ENCODE measurements at regions not wholly inside any gene's neighbourhood (a gene's known extent, or its start where the extent isn't known, plus 50 kb on each side); places are given as distances from the start of the nearest gene placed in this dataset.

DNA sequence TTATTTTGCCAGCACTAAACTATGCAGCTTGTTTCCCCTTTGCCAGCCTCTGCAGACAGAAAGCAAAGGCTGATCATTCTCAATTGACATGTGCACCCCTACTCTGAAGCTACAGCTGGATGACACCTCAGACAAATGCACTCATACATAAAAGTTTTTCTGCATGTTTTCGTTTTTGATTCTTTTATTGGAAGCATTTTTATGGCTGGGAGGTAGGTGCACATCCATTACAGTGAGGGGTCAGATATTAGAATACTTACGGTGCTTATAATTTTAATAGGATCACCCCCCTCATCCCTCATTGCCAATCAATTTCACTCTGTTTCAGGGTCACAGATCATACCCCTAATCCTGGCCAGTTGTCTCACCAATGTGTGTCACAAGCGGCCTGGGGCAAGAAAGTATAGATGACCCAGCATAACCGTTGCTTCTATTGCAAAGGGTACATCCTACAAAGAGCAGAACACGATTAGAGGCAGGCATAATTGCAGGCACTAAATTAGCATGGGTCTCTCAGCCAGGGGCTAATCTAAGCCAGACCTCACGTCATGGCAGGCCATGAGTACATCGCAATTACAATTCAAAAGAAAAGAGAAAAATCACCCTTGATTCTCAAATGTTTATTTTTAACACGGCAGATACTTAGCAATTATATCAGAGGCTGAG is 89.5 kb upstream of the SOX9 start:
- no peak for DNase-seq (ENCODE audit: low spot score)

DNA sequence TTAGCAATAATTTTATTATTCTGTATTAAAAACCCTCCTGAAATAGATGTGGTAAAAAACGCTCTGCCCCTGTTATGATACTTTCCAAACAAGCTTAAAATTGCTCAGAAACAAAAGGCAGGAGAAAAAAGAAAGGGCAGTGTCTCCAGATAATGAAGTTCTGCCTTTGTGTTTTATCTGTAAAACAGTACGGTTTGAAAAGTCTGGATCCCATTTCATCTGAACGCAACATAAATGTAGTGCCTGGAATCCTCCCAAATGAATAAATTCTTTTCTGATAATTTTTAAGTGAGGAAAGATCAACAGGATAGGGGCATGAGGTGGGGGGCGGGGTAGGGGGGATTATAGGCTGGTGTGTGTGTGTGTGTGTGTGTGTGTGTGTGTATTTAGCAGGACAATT is 87.5 kb upstream of the SOX9 start:
- DNase-seq (ENCODE audit: low spot score), result no peak

DNA sequence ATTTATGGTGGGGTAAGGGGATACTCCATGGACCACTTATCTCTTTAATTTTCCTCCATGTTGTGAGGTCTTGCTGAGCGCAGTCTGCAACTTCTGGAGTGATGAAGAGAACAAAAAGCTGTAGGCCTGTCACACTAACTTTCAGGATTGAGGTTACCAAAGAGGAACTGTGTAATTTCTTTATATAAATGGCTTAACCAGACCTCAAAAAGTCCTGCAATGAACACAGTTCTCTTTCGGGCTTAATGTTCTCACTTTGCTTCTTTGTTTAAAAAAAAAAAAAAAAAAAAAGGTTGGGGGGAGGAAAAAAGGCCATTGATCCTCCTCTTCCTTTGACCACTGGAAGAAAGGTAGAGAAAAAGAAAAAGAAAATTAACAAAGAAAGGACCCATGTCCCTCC is 86.8 kb upstream of the SOX9 start:
- DNase-seq (ENCODE audit: low spot score), result no peak

DNA sequence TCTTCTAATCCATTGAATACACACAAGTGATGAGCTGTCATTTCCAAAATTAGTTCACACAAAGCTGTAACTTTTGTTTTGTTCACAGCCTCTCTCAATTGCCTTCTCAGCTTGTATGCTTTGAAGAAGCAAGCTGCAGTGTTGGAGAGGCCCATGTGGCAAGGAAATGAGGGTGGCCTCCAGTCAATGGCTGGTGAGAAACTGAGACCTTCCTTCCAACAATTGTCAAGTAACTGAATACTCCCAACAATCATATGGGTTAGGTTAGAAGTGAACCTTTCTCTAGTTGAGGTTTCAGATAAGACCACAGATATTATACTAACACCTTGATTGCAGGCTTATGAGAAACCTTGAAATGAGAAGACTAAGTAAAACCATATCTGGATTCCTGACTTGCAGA is 82.4 kb upstream of the SOX9 start:
- DNase-seq (ENCODE audit: low spot score), result no peak

DNA sequence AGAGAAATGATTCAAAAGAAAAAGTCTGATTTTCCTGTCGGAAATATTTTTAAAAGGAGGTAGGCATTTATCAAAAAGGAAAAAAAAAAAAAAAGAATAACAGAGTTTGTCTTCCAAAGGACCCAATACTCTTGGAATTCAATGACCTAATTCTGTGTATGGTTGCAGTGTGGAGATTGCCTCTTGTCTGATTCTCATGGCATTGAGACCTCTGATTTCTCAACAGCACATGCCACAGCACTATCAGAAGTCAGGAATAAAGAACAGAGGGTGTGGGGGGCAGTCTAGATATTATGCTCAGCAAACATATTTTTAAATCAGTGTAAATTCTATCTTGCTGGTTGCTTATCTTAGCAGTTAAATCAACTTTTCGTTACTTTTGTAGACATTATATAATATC is 81.3 kb upstream of the SOX9 start:
- no peak for DNase-seq (ENCODE audit: low spot score)

DNA sequence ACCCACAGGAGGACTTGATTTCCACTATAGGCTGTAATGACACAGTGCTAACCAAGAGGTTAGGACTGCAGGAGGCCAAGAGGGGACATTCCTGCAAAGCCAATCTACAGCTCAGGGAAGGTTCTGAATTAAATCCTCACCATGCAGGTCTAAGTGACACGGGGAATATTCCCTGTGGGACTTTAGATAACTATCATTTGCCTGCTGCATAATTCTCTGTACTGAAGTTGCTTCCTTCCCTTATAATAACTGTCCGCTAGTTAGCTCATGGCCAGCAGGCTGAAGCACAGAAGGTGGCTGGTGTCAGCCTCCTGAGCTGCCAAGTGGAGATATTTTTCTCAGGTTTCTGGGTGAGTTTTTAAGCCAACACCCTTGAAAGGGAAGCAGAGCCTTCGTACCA is 74.6 kb upstream of the SOX9 start:
- DNase-seq (ENCODE audit: low spot score), result no peak

DNA sequence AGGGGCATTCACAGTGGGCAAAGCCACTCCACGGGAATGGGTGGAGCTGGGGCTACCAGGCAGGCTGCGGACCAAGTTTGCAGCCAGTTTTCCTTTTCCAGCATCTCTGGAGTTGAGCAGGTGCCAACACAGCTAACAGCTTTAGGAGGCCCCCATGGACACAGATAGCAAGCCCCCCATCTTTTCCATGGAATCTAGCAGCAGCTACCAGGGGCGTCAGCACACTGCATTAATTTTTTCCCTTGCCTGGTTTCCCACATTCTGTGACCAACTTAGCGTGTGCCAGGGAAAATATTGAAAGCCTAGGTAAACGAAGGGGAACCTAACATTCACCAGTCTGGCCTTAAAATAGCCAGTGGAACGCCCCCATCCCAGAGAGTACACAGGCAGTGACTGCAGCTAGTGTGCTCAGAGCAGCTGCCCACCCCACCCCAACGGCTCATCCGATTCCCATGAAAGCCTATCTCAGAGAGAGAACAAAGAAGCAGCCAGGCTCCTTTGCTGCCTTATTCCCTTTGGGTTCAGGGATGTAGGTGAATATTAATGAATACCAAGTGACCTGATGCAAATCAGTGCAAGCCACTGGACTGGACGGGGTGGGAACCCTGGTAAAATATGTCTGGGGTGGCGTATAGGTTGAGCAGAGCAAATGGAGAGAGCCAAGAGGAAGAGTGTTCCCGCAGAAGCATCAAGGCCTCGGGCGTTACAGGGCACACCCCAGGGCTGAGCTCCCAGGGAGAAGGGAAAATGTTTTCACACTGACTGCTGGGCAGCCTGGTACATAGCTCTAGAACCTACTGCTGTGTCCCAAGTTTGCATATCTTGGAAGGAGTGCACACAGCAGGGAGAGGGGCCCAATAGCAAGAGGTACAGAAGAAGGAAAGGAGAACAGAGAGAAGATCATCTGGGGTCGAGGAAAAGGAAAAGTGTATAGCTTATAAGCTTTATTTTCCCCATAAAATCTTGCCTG is 73.9 kb upstream of the SOX9 start:
- DNase-seq (ENCODE audit: low spot score), result no peak

DNA sequence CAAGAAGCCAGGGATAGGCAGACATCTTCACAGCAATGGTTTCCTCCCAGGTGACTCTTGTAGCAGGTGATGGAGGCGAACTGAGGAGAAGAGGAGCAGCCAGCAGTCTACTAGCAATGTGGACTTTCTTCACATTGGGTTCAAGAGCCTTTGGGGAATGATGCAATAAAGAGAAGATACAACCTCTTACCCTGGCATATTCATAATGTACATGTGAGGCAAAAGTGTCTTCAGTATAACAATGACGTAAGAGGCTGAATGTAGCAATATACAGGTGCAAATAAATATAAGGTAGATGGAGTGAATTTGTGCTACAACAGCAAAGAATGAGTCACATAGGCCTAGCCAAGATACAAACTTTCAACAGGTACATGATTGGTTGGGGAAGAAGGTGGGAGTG is 70.9 kb upstream of the SOX9 start:
- no peak for DNase-seq (ENCODE audit: low spot score)

- no peak for DNase-seq (ENCODE audit: low spot score)
These were observed 67.8 kb upstream of the SOX9 start for GRCh38 chr17:72053036-72053435.

GRCh38 chr17:72053449-72053848 is 67.4 kb upstream of the SOX9 start:
- no peak for DNase-seq (ENCODE audit: low spot score)

- no peak for DNase-seq (ENCODE audit: low spot score)
These were observed 64.7 kb upstream of the SOX9 start for GRCh38 chr17:72056155-72056554.

DNA sequence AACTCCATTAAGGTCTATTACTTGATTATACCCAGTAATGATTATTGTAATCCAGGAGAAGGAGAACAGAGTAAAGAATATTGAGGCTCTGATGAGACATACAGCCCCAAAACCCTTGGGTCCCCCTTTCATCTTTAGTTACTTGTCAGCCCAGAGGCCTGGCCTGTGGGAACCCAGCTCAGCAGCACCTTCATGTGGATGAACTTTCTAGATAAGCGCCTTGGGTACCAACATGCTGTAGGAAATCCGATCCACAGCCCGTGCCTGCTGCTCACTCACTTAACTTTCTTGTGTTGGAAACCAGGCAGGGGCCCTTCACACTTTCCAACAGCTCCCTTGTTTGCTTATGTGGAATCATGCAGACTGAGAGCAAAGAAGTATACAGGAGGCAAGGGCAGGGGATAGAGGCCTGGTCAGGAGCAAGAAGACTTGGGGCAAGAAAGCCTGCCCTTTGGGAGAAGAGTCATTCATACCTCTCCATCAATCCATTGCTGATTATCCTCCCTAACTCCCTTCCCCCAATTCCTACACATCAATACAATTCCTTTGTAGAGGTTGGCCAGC is 64.0 kb upstream of the SOX9 start:
- no peak for DNase-seq (ENCODE audit: low spot score)

DNA sequence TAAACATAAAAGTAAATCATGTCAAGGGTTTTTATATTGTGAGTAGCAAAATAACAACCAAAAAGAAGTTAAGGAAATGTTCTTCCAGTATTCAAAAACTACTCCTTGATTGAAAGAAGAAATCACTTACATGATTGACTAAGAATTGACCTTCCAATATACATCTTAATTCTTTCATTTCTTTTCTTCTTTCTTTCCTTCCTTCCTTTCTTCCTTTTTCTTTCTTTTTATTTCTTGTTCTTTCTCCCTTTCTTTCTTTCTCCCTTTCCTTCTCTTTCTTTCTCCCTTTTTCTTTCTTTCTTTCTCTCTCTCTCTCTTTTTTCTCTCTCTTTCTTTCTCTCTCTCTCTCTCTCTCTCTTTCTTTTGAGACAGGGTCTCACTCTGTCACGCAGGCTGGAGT is 60.7 kb upstream of the SOX9 start:
- no peak for DNase-seq (ENCODE audit: low spot score)

DNA sequence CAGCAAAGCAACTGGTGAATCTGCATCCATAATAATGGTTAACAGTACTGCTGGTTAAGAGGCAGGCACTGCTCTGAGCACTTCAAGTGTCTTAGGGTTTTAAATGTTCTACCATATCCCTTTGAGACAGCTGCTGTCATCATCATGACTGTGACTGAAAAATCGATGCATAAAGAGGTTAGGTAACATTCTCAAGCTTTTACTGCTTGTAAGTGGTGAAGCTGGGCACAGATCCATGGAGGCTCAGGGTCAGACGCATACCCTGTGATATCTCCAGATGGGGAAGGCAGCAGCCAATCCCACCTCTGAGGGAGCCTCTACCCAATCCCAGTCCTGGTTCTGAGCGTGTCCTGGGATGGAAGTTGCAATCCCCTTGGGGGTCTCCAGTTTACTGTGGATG is 57.6 kb upstream of the SOX9 start:
- no peak for DNase-seq (ENCODE audit: low spot score)

DNA sequence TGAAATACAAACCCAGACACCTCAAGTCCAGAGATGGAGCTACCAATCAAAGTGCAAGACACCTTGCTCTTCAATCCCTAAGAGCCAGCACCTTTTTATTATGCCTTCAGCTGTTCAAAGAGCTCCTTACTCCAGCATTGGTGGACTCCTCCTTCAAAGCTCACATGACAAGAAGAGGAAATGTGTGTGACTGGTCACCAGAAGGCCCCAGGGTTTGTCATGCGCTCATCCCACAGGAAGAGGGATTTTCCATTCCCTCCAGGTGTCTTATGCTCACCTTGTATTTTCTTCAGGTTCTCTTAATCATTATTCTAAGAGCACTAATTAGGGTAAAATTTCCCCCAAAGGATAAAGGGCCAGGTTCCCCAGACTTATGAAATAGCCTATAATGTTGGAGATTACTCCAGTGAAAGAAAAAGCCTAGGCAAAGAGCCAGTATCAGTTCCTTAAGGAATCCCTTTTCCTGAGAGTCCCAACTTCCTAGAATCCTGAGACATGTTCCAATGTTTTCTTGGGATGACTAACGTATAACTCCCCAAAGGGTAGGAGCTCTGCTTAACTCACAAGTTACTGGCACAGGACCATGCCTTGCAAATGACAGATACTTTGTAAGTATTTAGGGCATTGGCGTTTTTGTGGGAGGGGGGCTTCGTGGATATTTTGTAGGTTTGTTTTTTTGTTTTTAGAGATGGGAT is 56.9 kb upstream of the SOX9 start:
- DNase-seq (ENCODE audit: low spot score), result no peak

- no peak for DNase-seq (ENCODE audit: low spot score)
These were observed 56.1 kb upstream of the SOX9 start for GRCh38 chr17:72064606-72065193.

DNA sequence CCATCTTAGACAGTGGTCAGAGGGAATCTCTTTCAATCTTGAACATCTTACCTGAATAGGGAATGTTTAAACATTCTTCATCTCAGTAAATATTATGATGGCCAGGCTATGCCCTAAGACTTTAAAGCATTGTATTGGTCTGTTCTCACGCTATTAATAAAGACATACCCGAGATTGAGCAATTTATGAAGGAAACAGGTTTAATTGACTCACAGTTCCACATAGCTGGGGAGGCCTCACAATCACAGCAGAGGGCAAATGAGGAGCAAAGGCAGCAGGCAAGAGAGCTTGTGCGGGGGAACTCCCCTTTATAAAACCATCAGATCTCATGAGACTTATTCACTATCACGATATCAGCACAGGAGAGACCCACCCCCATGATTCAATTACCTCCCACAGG is 55.3 kb upstream of the SOX9 start:
- no peak for DNase-seq (ENCODE audit: low spot score)

DNA sequence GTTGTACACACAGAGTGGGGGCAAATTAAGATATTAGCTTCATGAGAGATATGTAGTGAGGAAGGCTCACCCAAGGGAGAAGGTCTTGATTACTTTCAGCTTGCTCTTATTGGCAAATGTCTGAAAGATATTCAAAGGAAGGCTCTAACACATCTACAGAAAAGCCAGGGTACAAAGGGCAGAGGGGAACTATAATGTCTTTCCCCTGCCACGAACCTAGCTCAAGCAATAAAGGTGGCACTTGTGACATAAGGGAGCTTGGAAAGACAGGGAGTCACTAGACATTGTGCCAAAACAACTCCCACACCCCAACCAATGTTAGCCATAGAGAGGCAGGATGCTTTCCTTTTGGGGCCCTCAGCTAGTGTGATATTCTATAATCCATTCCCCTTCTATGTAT is 52.2 kb upstream of the SOX9 start:
- no peak for DNase-seq (ENCODE audit: low spot score)

- no peak for DNase-seq (ENCODE audit: low spot score)
These were observed 51.1 kb upstream of the SOX9 start for GRCh38 chr17:72069586-72070202.
